HTR-8/SVneo (cell line): ENCODE measurements at regions not wholly inside any gene's neighbourhood (a gene's known extent, or its start where the extent isn't known, plus 50 kb on each side); places are given as distances from the start of the nearest gene placed in this dataset.
"Not testable (repeated sequence)": the region's sequence is repeated elsewhere in the genome, so short reads cannot be mapped to it uniquely, and the experiment has no call there.

Source experiments
- DNase-seq: peaks from one replicate; pipeline ENCODE4 v3.0.0; 2011; ENCODE audit warnings: low spot score, mixed read lengths; ENCODE audit not compliant: insufficient read length
- FAIRE-seq: peaks from 2 replicates; lab custom pipeline; 2011; peaks lifted over from hg19 to GRCh38; lab: Jason Lieb, UNC

- DNase-seq (no peak), FAIRE-seq (no peak)
These were observed 324.3 kb downstream of the QKI start for GRCh38 chr6:163738725-163739407.

GRCh38 chr6:163738304-163738703 lies 323.8 kb downstream of the QKI start:
- DNase-seq (no peak), FAIRE-seq (no peak)

- FAIRE-seq (no peak), DNase-seq (no peak)
These were observed 320.6 kb downstream of the QKI start for GRCh38 chr6:163735076-163735475.

GRCh38 chr6:163733061-163733460 lies 318.5 kb downstream of the QKI start:
- DNase-seq = no peak
- FAIRE-seq = no peak

GRCh38 chr6:163732479-163732878 lies 318.0 kb downstream of the QKI start:
- FAIRE-seq = no peak

GRCh38 chr6:163732014-163732351 lies 317.5 kb downstream of the QKI start:
- not testable (repeated sequence) for FAIRE-seq, DNase-seq

More at GRCh38 chr6:163732479-163732878, 318.0 kb downstream of the QKI start:
- DNase-seq = no peak

GRCh38 chr6:163731215-163732013 lies 316.9 kb downstream of the QKI start:
- FAIRE-seq (no peak), DNase-seq (no peak)

- no peak for FAIRE-seq
- DNase-seq = no peak
These were observed 316.0 kb downstream of the QKI start for GRCh38 chr6:163730246-163731210.

- no peak for FAIRE-seq
- DNase-seq = no peak
These were observed 314.8 kb downstream of the QKI start for GRCh38 chr6:163729127-163729872.

GRCh38 chr6:163728442-163729126 lies 314.1 kb downstream of the QKI start:
- no peak for DNase-seq

GRCh38 chr6:163726037-163726695 lies 311.6 kb downstream of the QKI start:
- DNase-seq (no peak), FAIRE-seq (no peak)

More at GRCh38 chr6:163728442-163729126, 314.1 kb downstream of the QKI start:
- no peak for FAIRE-seq

GRCh38 chr6:163725008-163725941 lies 310.8 kb downstream of the QKI start:
- FAIRE-seq (no peak), DNase-seq (no peak)

- FAIRE-seq = no peak
These were observed 309.7 kb downstream of the QKI start for GRCh38 chr6:163724196-163724595.

GRCh38 chr6:163723759-163724158 lies 309.2 kb downstream of the QKI start:
- FAIRE-seq (no peak), DNase-seq (no peak)

More at GRCh38 chr6:163724196-163724595, 309.7 kb downstream of the QKI start:
- DNase-seq = no peak

- no peak for DNase-seq
- FAIRE-seq = no peak
These were observed 307.6 kb downstream of the QKI start for GRCh38 chr6:163721922-163722692.

- FAIRE-seq (no peak), DNase-seq (no peak)
These were observed 306.9 kb downstream of the QKI start for GRCh38 chr6:163721435-163721834.
